ENCODE measurements at regions not wholly inside any gene's neighbourhood (a gene's known extent, or its start where the extent isn't known, plus 50 kb on each side); places are given as distances from the start of the nearest gene placed in this dataset.
A peak's percentile ranks its signal among the peaks of the same experiment; 100 is the strongest.

GRCh38 chr6:40973304-40973703, 65.7 kb downstream of the UNC5CL start:
- no peaks in the 10 kb centered on the region for H3K27me3 ChIP-seq (ENCODE audit: control insufficient read depth, insufficient read depth, low read length)
- no peak overlapping the region for H3K27ac ChIP-seq (ENCODE audit: low read depth, low read length)
- WGBS (ENCODE audit: insufficient coverage), result no CpG with 5 or more reads among the region's 4 CpGs
- no peaks in the 10 kb centered on the region for H3K36me3 ChIP-seq (ENCODE audit: control insufficient read depth, insufficient read depth, low read length)
- H3K9me3 ChIP-seq (ENCODE audit: control insufficient read depth, insufficient read depth, low read length), result no peaks in the 10 kb centered on the region
- no peaks in the 10 kb centered on the region for H3K4me1 ChIP-seq (ENCODE audit: control insufficient read depth, insufficient read depth, low read length)
- no peak overlapping the region for H3K4me3 ChIP-seq (ENCODE audit: low read depth, low read length)
- no peak for DNase-seq (ENCODE audit: low read depth in 4 of 6, low spot score in 6 of 6)

GRCh38 chr6:40972814-40973213, 66.2 kb downstream of the UNC5CL start:
- Histone ChIP-seq H3K36me3 (ENCODE audit: control insufficient read depth, insufficient read depth, low read length) (no peaks in the 10 kb centered on the region), H3K4me3 (ENCODE audit: low read depth, low read length) (no peak overlapping the region), H3K4me1 (ENCODE audit: control insufficient read depth, insufficient read depth, low read length) (no peaks in the 10 kb centered on the region), H3K9me3 (ENCODE audit: control insufficient read depth, insufficient read depth, low read length) (no peaks in the 10 kb centered on the region), H3K27ac (ENCODE audit: low read depth, low read length) (no peak overlapping the region), H3K27me3 (ENCODE audit: control insufficient read depth, insufficient read depth, low read length) (no peaks in the 10 kb centered on the region)
- DNase-seq (ENCODE audit: low read depth in 4 of 6, low spot score in 6 of 6), result no peak
- WGBS (ENCODE audit: insufficient coverage), result no CpG with 5 or more reads among the region's 3 CpGs

GRCh38 chr6:40972190-40972589, 66.8 kb downstream of the UNC5CL start:
- Histone ChIP-seq H3K4me1 (ENCODE audit: control insufficient read depth, insufficient read depth, low read length) (no peaks in the 10 kb centered on the region), H3K27me3 (ENCODE audit: control insufficient read depth, insufficient read depth, low read length) (no peaks in the 10 kb centered on the region), H3K9me3 (ENCODE audit: control insufficient read depth, insufficient read depth, low read length) (no peaks in the 10 kb centered on the region), H3K4me3 (ENCODE audit: low read depth, low read length) (no peak overlapping the region), H3K36me3 (ENCODE audit: control insufficient read depth, insufficient read depth, low read length) (no peaks in the 10 kb centered on the region), H3K27ac (ENCODE audit: low read depth, low read length) (no peak overlapping the region)
- DNase-seq (ENCODE audit: low read depth in 4 of 6, low spot score in 6 of 6), result no peak
- WGBS (ENCODE audit: insufficient coverage), result no CpG with 5 or more reads among the region's 3 CpGs

GRCh38 chr6:40968620-40969164, 70.3 kb downstream of the UNC5CL start:
- no peaks in the 10 kb centered on the region for H3K36me3 ChIP-seq (ENCODE audit: control insufficient read depth, insufficient read depth, low read length)

GRCh38 chr6:40966860-40967259, 72.2 kb downstream of the UNC5CL start:
- WGBS (ENCODE audit: insufficient coverage), result 80% methylated on average over 1 of the region's 4 CpGs
- Histone ChIP-seq H3K36me3 (ENCODE audit: control insufficient read depth, insufficient read depth, low read length) (no peaks in the 10 kb centered on the region), H3K4me1 (ENCODE audit: control insufficient read depth, insufficient read depth, low read length) (no peaks in the 10 kb centered on the region), H3K27ac (ENCODE audit: low read depth, low read length) (no peak overlapping the region), H3K9me3 (ENCODE audit: control insufficient read depth, insufficient read depth, low read length) (no peaks in the 10 kb centered on the region), H3K4me3 (ENCODE audit: low read depth, low read length) (no peak overlapping the region), H3K27me3 (ENCODE audit: control insufficient read depth, insufficient read depth, low read length) (no peaks in the 10 kb centered on the region)
- no peak for DNase-seq (ENCODE audit: low read depth in 4 of 6, low spot score in 6 of 6)

More at GRCh38 chr6:40968620-40969164, 70.3 kb downstream of the UNC5CL start:
- no peak overlapping the region for H3K27ac ChIP-seq (ENCODE audit: low read depth, low read length)
- H3K27me3 ChIP-seq (ENCODE audit: control insufficient read depth, insufficient read depth, low read length), result no peaks in the 10 kb centered on the region
- no peaks in the 10 kb centered on the region for H3K4me1 ChIP-seq (ENCODE audit: control insufficient read depth, insufficient read depth, low read length)
- no peaks in the 10 kb centered on the region for H3K9me3 ChIP-seq (ENCODE audit: control insufficient read depth, insufficient read depth, low read length)
- no peak overlapping the region for H3K4me3 ChIP-seq (ENCODE audit: low read depth, low read length)
- no peak for DNase-seq (ENCODE audit: low read depth in 4 of 6, low spot score in 6 of 6)

- Histone ChIP-seq H3K9me3 (ENCODE audit: control insufficient read depth, insufficient read depth, low read length) (no peaks in the 10 kb centered on the region), H3K27me3 (ENCODE audit: control insufficient read depth, insufficient read depth, low read length) (no peaks in the 10 kb centered on the region), H3K36me3 (ENCODE audit: control insufficient read depth, insufficient read depth, low read length) (no peaks in the 10 kb centered on the region), H3K4me3 (ENCODE audit: low read depth, low read length) (no peak overlapping the region), H3K27ac (ENCODE audit: low read depth, low read length) (no peak overlapping the region), H3K4me1 (ENCODE audit: control insufficient read depth, insufficient read depth, low read length) (peaks cover 6% of the 10 kb centered on the region)
- WGBS (ENCODE audit: insufficient coverage), result no CpG with 5 or more reads among the region's 2 CpGs
- DNase-seq (ENCODE audit: low read depth in 4 of 6, low spot score in 6 of 6), result peak in 1 of 6 donors; percentile 71
Measured at GRCh38 chr6:40965046-40965445, 74.0 kb downstream of the UNC5CL start.

GRCh38 chr6:40963019-40963418, 76.0 kb downstream of the UNC5CL start:
- no peak for DNase-seq (ENCODE audit: low read depth in 4 of 6, low spot score in 6 of 6)
- H3K4me3 ChIP-seq (ENCODE audit: low read depth, low read length), result no peak overlapping the region
- no CpG with 5 or more reads among the region's 3 CpGs for WGBS (ENCODE audit: insufficient coverage)
- no peaks in the 10 kb centered on the region for H3K9me3 ChIP-seq (ENCODE audit: control insufficient read depth, insufficient read depth, low read length)
- peaks cover 6% of the 10 kb centered on the region for H3K4me1 ChIP-seq (ENCODE audit: control insufficient read depth, insufficient read depth, low read length)
- H3K27me3 ChIP-seq (ENCODE audit: control insufficient read depth, insufficient read depth, low read length), result no peaks in the 10 kb centered on the region
- no peak overlapping the region for H3K27ac ChIP-seq (ENCODE audit: low read depth, low read length)
- no peaks in the 10 kb centered on the region for H3K36me3 ChIP-seq (ENCODE audit: control insufficient read depth, insufficient read depth, low read length)

GRCh38 chr6:40962241-40962640, 76.8 kb downstream of the UNC5CL start:
- H3K27ac ChIP-seq (ENCODE audit: low read depth, low read length), result no peak overlapping the region
- H3K9me3 ChIP-seq (ENCODE audit: control insufficient read depth, insufficient read depth, low read length), result no peaks in the 10 kb centered on the region
- H3K27me3 ChIP-seq (ENCODE audit: control insufficient read depth, insufficient read depth, low read length), result no peaks in the 10 kb centered on the region
- WGBS (ENCODE audit: insufficient coverage), result 75% methylated on average over 1 of the region's 2 CpGs
- no peaks in the 10 kb centered on the region for H3K36me3 ChIP-seq (ENCODE audit: control insufficient read depth, insufficient read depth, low read length)
- no peak overlapping the region for H3K4me3 ChIP-seq (ENCODE audit: low read depth, low read length)
- H3K4me1 ChIP-seq (ENCODE audit: control insufficient read depth, insufficient read depth, low read length), result peaks cover 6% of the 10 kb centered on the region
- DNase-seq (ENCODE audit: low read depth in 4 of 6, low spot score in 6 of 6), result no peak

- H3K27ac ChIP-seq (ENCODE audit: low read depth, low read length), result no peak overlapping the region
- H3K4me1 ChIP-seq (ENCODE audit: control insufficient read depth, insufficient read depth, low read length), result peaks cover 6% of the 10 kb centered on the region
- no peaks in the 10 kb centered on the region for H3K9me3 ChIP-seq (ENCODE audit: control insufficient read depth, insufficient read depth, low read length)
- no peak overlapping the region for H3K4me3 ChIP-seq (ENCODE audit: low read depth, low read length)
- no CpG with 5 or more reads among the region's 4 CpGs for WGBS (ENCODE audit: insufficient coverage)
- no peaks in the 10 kb centered on the region for H3K36me3 ChIP-seq (ENCODE audit: control insufficient read depth, insufficient read depth, low read length)
- no peak for DNase-seq (ENCODE audit: low read depth in 4 of 6, low spot score in 6 of 6)
- no peaks in the 10 kb centered on the region for H3K27me3 ChIP-seq (ENCODE audit: control insufficient read depth, insufficient read depth, low read length)
Measured at GRCh38 chr6:40961831-40962230, 77.2 kb downstream of the UNC5CL start.

GRCh38 chr6:40960742-40961430, 78.1 kb downstream of the UNC5CL start:
- no peaks in the 10 kb centered on the region for H3K9me3 ChIP-seq (ENCODE audit: control insufficient read depth, insufficient read depth, low read length)
- H3K27ac ChIP-seq (ENCODE audit: low read depth, low read length), result no peak overlapping the region
- 73% methylated on average over 10 of the region's 14 CpGs for WGBS (ENCODE audit: insufficient coverage)
- peaks cover 6% of the 10 kb centered on the region for H3K4me1 ChIP-seq (ENCODE audit: control insufficient read depth, insufficient read depth, low read length)
- H3K36me3 ChIP-seq (ENCODE audit: control insufficient read depth, insufficient read depth, low read length), result no peaks in the 10 kb centered on the region
- no peak overlapping the region for H3K4me3 ChIP-seq (ENCODE audit: low read depth, low read length)
- no peaks in the 10 kb centered on the region for H3K27me3 ChIP-seq (ENCODE audit: control insufficient read depth, insufficient read depth, low read length)
- DNase-seq (ENCODE audit: low read depth in 4 of 6, low spot score in 6 of 6), result peak in 2 of 6 donors; percentile 39 to 59
